M059J (cell line): ENCODE measurements at regions not wholly inside any gene's neighbourhood (a gene's known extent, or its start where the extent isn't known, plus 50 kb on each side); places are given as distances from the start of the nearest gene placed in this dataset.
A peak's percentile ranks its signal among the peaks of the same experiment; 100 is the strongest.
"Not testable (repeated sequence)": the region's sequence is repeated elsewhere in the genome, so short reads cannot be mapped to it uniquely, and the experiment has no call there.

Source experiments
- DNase-seq: peaks from one replicate; pipeline ENCODE4 v3.0.0-alpha.2; 2012; ENCODE audit warnings: low read depth

DNA sequence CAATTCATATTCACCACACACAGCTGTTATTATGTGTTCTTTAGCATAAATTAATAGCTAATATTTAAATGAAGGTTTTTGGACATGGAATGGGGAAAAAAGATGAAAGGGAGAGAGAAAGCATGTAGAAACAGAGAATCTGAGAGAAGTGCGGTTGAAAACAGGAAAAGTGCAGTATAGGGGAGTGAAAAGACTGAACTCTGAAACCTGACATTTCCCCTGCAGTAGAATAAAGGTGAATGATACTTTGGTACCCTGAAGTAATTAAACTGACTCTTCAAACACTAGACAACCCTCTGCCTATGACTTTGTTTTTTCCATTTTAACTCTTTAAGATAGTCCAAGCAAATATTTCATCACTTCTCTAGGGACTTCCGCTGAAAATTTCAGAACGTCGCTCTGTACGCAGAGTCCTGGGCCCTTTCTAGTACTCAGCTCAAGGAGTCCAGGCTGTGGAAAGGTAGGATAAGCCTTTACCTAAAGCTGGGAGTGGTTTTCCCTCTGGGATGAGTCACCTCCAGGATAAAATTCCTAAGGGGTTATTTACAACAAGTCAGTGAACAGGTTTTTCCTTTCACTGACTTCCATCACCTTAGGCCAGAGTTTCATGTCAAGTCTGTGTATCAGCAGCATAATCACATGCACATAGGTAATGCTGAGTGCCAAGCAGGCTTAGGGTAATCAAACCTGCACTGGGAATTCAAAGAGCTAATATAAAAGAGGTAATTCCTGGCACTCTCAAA lies 614.5 kb downstream of the PKHD1 start:
- DNase-seq, result peak; percentile 6

DNA sequence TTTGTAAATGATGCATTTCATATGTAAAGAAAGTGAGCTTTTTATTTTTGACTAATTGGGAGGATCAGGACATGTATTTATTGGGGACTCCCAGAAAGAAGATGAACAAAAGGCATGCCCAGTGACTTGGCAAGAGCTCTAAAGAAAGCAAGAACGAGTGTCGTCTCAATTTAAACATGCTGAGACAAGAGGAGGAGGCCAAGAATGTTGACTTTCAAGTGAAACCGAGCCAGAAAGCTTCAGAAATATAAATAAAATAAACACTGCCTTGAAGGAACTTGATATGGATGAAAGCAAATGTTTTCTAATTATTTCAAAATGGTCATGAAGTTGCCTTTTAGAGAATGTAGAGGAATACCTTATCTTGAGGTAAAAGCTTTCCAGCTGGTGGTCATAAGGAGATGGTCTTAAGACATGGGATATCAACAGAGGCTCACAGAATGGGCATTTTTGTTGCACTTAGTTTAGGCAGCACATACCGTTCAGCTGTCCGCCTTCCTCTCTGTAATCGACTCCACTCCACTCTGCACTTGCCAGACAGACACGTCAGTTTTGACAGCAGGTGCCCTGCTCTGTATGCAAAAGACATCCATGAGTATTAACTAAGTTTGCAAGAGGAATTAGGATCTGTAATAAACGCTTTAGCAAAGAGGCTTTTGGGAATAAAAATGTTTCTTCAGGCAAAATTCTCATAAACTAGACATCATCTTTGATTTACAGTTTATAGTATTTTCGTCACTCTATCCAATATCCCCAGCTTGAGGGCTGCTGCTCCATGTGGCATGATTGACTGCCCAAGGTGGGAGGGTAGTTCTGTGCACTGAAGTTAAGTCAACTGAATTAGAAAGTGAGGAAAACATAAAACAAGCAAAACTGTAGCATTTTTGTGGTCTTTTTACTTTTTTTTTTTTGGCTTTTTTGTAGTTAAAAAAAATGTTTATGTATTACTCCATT lies 613.1 kb downstream of the PKHD1 start:
- DNase-seq, result no peak

DNA sequence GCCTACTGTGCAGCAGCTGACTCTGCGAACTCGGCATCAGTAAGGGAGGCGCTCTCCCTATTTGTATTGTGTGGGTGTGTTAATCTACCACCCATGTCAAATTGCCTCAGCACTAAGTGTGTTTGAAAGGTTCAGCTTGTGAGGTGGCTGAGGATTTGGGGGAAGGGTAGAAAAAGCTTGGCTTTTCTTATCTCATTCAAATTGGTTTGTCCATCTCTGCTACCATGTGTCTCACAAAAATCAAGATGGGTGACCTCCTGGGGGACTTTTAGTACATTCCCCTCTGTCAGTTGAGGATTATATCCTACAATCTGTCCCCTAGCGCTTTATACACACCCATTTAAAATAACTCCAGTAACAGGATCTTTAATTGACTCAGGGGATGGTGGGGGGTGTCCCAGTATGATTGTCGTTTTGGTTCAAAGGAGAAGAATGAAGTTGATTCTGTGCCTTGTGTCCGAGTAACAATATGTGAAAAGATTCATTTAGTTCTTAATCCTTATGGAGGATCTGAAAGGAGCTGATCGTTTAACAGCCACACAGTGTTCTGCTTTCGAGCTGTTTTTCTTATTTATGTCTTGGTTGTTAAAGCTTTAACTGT lies 609.6 kb downstream of the PKHD1 start:
- DNase-seq, result no peak

DNA sequence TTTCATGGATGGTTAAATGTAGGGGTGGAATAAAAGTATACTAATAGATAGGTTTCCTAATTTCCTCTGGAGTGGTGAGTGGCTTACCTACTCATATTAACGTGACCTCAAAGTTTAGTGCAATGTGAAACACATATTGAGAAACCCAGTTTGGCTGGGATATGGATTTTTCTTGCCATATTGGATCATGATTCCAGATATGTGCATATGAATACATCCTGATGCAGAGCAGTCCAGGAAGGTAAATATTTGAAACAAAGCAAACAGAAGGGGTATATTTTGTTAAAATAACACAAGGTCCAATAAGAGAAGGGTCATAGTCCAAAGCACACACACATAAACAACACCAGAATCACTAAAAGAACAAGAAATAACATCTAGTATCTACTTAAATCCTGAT lies 608.1 kb downstream of the PKHD1 start:
- DNase-seq, result no peak

DNA sequence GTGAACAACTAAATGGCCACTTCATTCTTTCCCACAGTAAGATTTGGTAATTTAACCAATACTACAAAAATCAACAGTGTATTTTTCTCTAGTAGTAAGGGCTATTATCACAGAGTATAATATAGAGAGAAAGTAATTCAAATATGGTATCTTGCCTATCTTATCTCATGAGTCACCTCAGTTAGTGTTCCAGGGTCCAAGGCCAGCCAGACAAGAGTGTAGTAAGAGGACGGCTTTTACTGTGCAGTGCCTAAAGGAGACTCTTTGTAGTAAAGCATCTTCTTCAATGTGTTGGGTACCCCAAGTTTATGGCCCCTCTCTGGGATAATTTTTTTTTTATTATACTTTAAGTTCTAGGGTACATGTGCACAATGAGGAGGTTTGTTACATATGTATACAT lies 607.4 kb downstream of the PKHD1 start:
- DNase-seq, result no peak

DNA sequence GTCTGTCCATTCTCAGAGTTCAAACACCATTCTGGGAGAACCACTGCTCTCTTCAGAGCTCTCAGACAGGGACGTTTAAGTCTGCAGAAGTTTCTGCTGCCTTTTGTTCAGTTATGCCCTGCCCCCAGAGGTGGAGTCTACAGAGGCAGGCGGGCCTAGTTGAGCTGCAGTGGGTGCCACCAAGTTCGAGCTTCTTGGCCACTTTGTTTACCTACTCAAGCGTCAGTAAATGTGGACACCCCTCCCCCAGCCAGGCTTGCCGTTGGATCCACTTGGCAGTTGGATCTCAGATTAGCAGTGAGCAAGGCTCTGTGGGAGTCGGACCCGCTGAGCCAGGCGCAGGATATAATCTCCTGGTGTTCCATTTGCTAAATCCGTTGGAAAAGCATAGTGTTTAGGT lies 601.5 kb downstream of the PKHD1 start:
- not testable (repeated sequence) for DNase-seq

DNA sequence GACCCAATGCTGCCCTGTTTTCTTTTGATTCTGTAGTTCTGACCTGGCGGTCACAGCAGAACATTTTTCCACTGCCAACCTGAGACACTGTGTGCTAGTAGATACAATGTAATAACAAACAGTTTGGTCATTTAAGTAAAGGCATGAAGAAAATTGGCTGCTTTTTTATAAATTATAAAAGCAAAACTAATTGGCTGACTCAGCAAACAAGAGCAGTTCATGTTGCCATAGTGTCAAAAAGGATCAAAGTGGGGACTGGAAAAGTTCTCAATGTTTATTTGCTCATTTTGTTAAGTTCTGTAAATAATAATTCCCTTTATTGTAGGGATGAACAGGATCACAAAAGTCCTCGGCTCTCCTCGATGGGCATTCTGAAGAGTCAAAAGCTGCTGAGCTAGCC lies 599.5 kb downstream of the PKHD1 start:
- DNase-seq, result no peak

DNA sequence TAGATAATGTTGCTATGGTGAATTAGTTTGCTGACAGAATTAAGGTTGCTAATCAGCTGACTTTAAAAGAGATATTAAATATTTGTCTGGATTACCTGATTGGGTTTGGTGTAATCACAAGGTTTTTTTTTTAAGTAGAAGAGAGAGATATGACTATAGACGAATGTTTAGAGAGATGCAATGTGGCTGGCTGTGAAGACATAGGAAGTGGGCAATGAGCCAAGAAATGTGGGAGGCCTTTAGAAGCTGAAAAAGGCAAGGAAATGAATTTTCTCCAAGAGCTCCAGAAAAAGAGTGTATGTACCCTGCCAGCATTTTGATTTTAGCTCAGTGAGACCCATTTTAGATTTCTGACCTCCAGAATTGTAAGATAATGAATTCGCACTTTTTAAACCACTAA lies 598.3 kb downstream of the PKHD1 start:
- DNase-seq, result no peak

DNA sequence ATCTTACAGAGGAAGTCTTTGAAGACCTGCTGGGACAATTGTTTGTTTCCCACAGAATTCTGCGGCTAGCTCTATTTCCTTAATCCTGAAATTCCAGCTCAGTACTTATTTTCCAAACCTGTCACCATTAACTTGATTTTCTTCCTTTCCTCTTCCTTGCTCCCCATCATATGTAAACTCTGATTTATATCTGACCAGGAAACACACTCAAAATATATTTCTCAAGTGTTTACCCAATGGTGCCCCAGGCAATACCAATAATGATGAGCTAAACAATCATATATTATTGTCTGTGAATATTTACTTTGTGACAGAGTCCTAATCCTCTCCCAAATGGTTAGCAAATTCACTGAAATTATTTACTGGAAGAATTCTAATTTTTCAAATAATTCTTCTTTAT lies 597.3 kb downstream of the PKHD1 start:
- DNase-seq, result no peak

DNA sequence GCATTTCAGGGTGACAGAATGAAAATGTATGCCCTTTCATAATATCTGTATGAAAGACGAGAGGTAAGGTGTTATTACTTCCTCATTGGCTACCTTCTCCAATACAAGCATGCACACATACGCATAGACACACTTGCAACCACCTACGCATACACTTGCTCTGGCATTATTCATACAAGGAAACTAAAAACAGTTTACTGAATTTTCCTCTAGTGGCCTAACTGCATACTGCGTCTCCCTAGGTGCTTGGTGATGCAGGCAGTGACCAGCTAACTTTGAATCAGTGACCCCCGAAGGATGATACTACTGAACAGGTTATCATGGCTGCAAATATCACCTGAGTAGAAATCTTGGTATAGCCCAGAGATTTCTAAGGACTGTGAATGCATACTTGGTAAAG lies 593.1 kb downstream of the PKHD1 start:
- DNase-seq, result no peak

DNA sequence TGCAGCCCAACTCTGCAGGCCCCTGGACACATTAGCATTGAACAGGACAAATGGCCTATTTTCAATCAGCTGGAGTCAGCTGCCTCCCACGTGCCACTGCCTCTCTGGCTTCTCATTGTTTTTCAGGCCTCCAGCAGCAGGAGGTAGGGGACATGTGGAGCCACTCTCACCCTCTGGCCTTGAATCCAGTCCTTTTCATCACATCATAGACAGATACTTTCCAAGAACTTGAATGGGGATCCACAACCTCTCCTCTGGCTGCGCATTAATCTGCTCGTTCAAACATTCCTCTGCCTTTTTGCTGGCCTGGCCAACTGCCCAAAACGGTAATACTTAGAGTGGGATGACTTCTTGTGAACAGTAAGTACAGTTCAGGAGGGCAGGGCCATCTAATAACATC lies 592.3 kb downstream of the PKHD1 start:
- DNase-seq, result no peak

DNA sequence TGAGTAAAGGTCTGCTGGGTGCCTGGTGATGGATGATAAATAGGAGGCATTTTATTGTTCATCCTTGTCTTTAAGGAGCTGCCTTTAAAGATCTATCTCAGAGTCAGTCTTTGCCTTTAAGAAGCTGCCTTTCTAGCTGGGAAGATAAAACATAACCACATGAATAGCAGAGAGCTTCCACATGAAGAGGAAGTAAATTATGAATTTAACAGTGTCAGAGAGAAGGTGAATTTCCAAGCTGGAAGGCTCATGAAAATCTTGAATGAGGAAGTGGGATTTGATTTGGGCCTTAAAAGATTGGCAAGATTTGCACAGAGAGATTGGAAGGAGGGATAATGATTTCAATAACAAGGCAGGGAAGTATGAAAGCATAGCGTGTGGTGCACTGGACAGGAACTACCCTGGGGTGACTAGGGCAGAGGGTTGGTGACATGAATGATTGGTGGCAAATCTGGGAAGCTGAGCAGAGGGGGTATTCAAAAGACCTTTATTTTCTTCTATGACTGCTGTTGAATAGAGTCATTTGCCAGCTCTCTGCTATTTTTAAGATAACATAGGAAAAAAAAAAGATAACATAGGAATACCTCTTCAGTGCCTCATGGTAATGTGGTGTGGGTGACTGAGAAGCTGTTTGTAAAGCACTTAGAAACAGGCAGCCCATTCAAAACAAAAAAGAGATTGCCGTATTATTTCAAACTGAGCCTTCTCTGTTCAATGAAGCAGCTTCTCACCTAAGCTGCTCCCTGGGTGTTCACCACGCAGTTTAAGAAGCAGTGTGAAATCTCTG lies 591.6 kb downstream of the PKHD1 start:
- no peak for DNase-seq

DNA sequence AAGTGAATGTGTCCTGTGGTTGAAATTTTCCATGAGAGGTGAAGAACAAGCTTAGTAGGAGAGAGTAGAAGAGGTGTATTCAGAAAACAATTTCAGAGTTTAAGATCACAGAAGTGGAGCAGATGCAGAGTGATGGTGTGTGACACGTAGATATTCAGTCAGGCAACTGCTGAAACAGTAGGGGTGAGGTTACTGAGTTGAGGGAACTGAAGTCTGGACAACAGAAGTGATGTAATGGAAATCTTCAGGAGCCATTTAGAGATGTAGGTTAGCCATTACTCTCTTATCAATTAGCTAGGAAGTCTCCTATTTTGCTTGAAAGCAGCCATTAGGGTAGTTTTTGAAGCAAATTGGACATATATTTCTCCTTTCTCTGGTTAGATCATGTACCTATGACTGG lies 584.4 kb downstream of the PKHD1 start:
- DNase-seq, result no peak

DNA sequence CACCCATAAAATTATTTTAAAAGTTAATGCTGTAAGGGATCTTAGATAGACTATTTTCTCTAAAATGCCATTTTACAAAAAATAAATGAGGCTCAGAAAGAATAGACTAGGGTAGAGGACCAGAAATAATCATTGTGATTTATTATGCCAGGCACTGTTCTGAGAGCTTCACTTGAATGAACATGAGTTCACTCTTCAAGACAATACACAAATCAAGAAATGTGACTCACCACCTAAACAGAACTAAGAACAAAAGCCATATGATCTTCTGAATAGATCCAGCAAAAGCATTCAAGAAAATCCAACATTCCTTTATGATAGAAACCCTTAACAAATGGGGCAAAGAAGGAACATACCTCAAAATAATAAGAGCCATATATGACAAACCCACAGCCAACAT lies 582.0 kb downstream of the PKHD1 start:
- DNase-seq, result no peak

DNA sequence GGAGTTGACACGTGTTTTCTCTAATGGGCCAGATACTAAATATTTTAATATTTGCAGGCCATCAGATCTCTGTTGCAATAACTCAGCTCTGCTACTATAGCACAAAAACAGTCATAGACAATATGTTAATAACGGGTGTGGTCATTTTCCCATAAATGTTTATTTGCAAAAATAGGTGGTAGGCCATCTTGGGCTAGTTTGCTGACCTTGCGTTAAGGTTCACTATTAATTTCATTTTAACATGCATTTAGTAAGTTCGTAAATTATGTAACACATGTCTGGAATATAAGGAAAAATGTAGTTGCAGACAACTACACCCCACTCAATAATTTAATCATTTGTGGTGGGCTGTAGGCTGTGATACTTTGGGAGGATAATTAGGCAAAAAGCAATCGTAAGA lies 577.8 kb downstream of the PKHD1 start:
- no peak for DNase-seq

DNA sequence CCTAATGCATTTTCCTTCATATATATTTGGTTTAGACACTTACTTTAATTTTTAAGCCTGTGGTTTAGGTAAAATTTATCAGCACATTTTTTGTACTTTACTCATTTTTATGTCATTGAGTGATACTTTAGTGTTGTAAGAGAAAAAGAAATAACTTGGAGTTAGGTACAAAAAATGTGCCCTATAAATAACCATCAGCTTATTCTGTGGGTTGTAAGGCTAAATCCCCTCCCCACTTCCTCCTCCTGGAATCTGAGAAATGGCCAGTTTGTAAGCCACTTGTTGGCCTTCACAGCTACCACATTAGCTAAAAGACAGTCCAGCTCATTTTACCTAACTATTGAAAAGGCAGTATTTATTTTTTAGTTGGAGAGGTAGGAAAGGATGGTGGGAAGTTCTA lies 576.3 kb downstream of the PKHD1 start:
- peak; percentile 44 for DNase-seq

DNA sequence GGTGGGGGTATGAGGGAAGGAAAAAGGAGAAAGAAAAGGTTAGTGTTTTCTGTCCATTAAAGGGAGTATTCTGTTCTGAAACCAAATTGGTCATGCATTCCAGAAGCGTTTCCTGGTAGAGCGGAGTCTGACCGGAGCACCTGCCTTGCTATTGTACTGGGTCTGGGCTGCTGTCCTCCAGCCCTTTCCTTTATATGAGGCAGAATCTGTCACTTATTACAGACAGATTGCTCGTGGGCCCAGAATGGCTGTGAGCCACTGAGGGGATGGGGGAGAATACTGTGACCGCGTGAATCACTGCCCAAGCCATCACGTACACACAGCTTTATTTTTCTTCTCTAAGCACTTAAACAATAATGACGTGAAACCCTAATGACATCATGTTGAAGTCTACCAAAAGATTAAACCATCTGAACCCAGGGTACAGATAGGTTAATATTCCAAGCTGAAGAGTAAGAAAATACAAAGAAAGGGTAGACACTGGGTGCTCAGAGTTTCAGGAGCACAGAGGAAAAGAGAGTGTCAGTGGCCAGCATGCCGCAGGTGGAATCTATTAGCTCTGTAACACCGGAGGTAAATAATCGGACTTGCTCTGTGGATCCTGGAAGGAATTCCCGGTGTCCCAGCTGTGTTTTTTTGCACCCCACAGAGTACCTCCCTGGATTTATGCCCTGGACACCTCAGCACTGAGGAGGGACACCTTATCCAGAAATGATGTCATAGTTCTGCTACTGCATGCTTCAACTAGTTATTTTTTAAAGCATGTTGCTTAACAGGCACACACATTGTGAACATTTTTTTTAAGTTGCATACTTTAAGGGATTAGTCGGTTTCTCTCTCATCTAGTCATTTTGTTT lies 573.3 kb downstream of the PKHD1 start:
- peak; percentile 33 for DNase-seq

DNA sequence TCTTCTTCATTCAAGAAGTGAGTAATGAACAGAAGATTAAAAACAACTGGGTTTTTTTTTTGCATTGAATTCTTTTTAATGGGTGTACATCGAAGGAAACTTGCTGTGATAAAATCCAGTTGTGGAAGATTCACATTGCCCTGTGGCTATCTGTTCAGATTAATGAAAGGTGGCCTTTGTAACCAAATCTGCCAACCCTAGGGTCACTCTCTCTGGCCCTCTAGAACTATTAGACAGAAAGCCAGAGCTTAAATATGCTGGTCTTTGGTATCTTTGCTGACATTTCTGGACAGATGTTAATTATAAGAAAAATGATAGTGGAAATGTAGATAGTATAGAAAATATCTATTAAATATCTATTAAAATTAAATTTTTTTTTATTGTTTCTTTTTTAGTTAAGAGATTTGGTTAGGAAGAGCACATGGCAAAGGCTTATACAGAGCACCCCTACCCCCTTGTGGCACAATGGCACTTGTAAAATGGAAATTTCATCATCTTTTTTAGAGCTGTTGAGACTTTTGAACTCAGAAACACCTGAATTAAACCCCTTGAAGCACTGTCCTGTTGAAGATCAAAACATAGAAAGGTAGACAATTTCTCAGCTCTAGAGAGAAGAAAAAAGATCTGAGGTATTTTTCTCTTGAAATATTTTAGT lies 572.5 kb downstream of the PKHD1 start:
- peak; percentile 10 for DNase-seq

DNA sequence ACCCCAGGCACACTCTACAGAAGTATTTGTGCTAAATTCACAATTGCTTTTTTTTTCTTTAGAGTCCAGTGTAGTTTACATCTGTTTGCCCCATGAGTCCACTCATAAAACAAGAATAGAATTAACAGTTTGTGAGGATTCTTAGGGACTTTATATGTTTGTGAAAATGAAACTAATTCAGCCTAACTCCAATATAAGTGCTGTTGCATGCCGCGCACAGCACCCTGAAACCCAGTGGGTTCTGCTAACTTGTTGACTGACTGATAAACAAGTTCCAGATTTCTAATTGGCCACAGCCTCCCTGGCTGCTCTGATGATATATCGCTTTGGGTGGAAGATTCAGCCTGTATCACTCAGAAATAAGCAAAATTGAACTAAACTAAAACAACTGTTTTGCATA lies 561.4 kb downstream of the PKHD1 start:
- no peak for DNase-seq

DNA sequence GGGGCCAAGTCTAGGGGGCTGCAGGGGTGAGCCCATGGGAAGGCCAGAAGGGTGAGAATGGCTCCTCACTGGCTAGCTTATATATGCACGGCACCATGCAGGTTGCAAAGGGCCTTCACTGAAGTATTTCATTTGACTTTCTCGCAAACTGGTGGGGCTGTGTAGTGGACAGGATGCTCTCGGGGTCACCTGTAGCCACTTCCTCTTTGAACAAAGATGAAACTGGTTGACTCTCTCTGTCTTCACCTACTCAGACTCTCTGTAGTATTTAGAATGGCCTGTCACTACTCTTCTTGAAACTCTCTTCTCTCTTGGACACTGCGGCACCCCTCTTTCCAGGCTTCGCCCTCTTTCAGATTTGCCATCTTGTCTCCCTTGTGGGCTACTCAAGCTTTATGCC lies 560.5 kb downstream of the PKHD1 start:
- DNase-seq, result no peak
